DMS153 (cell line): ENCODE measurements at regions not wholly inside any gene's neighbourhood (a gene's known extent, or its start where the extent isn't known, plus 50 kb on each side); places are given as distances from the start of the nearest gene placed in this dataset.
"Not testable (repeated sequence)": the region's sequence is repeated elsewhere in the genome, so short reads cannot be mapped to it uniquely, and the experiment has no call there.

Experiments used
- DNase-seq: peaks from one replicate; lab custom pipeline; 2025; lab: John Stamatoyannopoulos, UW

GRCh38 chr2:136324966-136325365 lies 207.0 kb upstream of the CXCR4 start:
- peak; percentile 27 for DNase-seq

- no peak for DNase-seq
These were observed 206.0 kb upstream of the CXCR4 start for GRCh38 chr2:136323935-136324334.

DNA sequence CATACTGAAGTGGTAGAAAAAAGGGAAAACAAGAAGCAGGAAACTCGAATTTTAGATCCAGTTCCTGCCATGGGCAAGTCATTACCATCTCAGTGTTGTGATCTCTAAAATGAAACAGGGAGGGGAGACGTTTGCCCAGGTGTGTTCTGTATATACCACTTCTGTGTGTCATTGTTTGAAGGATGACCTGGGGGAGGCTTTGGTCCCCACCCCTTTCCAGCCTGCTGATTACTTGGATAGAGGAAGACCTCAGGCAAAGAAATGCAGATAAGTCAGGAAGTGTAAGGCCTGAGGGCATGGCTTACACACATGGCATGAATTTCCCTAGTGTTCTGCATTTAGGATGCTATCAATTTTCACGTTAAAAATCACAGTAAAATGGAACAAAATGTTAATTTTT lies 205.2 kb upstream of the CXCR4 start:
- DNase-seq: no peak

GRCh38 chr2:136322428-136322827 lies 204.5 kb upstream of the CXCR4 start:
- DNase-seq: no peak

GRCh38 chr2:136319651-136320050 lies 201.7 kb upstream of the CXCR4 start:
- DNase-seq: no peak

- no peak for DNase-seq
These were observed 201.3 kb upstream of the CXCR4 start for GRCh38 chr2:136319237-136319636.

DNA sequence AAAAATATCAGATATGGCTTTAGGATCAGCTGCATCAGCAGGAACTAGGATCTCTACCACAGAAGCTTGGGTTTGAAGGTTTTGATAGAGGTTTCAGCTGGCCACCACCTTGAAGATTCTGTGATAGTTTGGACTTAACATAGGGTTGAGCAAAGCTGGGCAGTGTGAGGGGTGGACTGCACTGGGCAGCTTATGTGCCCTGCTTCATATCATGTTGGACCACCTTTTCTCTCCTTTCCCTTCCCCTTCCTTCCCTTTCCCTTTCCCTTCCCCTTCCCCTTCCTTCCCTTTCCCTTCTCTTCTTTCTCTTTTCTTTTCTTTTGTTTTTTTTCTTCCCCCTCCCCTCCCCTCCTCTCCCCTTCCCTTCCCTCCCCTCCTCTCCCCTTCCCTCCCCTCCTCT lies 196.3 kb upstream of the CXCR4 start:
- DNase-seq: no peak

GRCh38 chr2:136312568-136312967 lies 194.6 kb upstream of the CXCR4 start:
- DNase-seq: not testable (repeated sequence)

- no peak for DNase-seq
These were observed 193.1 kb upstream of the CXCR4 start for GRCh38 chr2:136310797-136311603.

GRCh38 chr2:136310005-136310495 lies 192.1 kb upstream of the CXCR4 start:
- no peak for DNase-seq

- DNase-seq: no peak
These were observed 190.7 kb upstream of the CXCR4 start for GRCh38 chr2:136308611-136309010.

DNA sequence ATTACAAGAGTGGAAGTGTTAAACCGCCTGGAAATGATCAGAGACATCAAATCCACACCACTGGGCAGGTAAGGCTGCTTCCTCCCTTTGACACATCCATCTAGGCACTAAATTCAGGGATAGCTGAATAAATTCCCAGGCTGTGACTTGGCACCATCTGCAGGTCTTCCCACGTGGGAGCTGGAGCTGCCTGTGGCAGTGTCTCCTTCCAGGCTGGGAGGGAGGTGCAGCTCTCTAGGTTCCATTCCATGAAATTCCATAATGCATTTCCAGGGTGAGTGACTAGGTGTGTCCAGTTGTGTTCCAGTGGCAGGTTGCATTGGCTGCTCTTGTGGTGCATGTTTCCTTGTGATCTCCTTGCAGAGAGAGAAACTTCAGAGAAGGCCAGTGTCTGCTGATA lies 188.9 kb upstream of the CXCR4 start:
- no peak for DNase-seq

- no peak for DNase-seq
These were observed 187.7 kb upstream of the CXCR4 start for GRCh38 chr2:136305517-136306192.

GRCh38 chr2:136301006-136301405 lies 183.1 kb upstream of the CXCR4 start:
- no peak for DNase-seq

- DNase-seq: no peak
These were observed 180.7 kb upstream of the CXCR4 start for GRCh38 chr2:136298631-136299030.

GRCh38 chr2:136297994-136298393 lies 180.0 kb upstream of the CXCR4 start:
- DNase-seq: no peak

DNA sequence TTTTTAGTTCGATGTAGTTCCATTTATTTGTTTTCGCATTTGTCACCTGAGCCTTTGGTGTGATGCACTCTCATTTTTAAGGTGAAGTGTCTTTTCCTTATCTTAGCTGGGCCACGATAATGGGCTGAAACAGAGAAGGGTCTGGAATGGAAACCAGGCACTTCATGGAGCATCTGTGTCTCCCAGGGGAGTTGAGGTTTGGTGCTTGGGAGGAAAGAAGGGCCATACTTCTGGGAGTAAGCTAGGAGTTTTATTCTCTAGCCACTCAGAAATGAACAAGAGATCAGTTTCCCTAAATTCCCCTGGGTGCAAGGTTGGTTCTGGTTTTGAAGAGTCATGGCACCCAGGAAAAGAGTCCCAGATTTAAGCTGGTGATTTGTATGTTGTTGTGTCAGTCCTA lies 179.4 kb upstream of the CXCR4 start:
- no peak for DNase-seq

GRCh38 chr2:136295168-136295567 lies 177.2 kb upstream of the CXCR4 start:
- no peak for DNase-seq

DNA sequence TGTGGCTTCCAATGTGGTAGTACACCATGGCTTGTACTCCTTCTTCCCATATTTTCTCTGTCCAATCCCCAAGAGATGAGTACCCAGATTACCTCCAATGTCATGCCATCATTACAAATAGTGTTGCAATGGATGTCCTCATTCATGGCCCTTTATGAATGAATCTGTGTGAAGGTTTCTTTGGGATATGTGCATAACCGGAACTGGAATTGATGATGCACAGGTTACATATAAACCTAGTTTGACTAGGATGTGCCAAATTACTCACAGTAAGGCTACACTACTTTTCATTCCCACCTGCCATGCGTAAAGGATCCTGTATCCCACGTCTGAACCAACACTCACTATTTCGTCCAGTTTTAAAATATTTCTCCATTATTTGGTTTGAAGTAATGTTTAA lies 173.9 kb upstream of the CXCR4 start:
- DNase-seq: no peak

DNA sequence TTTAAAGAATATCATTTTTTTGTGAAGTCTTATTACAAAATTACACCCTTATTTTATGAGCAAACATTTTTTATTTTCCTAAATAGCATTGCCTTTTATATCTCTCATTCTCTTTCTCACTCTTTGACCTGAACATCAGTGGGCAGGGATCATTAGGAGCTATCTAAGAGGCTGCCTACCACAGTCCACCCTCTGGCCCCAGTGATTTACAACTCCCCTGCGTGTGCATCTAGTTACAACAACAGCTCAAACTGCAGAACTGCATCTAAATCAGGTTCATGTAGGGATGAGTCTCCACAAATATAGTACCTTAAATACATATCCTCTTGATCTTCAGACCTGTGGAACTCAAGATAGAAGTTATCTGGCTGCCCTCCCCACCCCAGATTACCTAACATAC lies 172.4 kb upstream of the CXCR4 start:
- DNase-seq: no peak

- DNase-seq: no peak
These were observed 170.3 kb upstream of the CXCR4 start for GRCh38 chr2:136288249-136288648.

DNA sequence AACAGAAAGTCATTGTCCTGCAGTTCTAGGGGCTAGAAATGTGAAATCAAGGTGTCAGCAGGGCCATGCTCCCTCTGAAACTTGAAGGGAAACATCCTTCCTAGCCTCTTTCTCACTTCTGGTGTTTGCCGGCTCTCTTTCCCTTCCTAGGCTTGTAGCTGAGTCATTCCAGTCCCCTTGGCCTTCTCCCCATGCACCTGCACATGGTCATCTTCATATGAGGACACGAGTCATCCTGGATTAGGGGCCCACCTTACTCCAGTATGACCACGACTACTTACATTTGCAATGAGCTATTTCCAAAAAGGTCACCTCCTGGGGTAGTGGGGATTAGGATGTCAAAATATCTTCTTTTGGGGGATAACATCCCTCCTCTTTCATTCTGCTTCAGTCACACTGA lies 168.5 kb upstream of the CXCR4 start:
- DNase-seq: no peak
